Stomach (tissue), 8 donors: ENCODE measurements at regions not wholly inside any gene's neighbourhood (a gene's known extent, or its start where the extent isn't known, plus 50 kb on each side); places are given as distances from the start of the nearest gene placed in this dataset.

ENCODE experiments used
- DNase-seq, 2 donors: peaks; one replicate each; pipeline versions ENCODE4 v3.0.0 to v3.0.0-alpha.2; 2013 to 2019
- H3K27ac ChIP-seq, 5 donors: fragments of 200-600 bp in 4 of 5; sonication (generic) in 4 of 5; one replicate each; pipeline ENCODE4 v1.5.1; 2013 to 2019; ENCODE audit warnings: mild to moderate bottlenecking in 1 of 5, moderate library complexity in 1 of 5
- H3K27me3 ChIP-seq, 3 donors: fragments of 200-600 bp; sonication (generic); one replicate each; pipeline ENCODE4 v1.5.1; 2017 to 2019; ENCODE audit warnings: mixed run types in 1 of 3
- H3K36me3 ChIP-seq, 4 donors: fragments of 200-600 bp; sonication (generic); 1 replicate in 3 of 4; 2 replicates in 1 of 4; pipeline ENCODE4 v1.5.1; 2016 to 2019
- H3K4me1 ChIP-seq, 4 donors: fragments of 200-600 bp; sonication (generic); one replicate each; pipeline ENCODE4 v1.5.1; 2016 to 2019
- H3K4me3 ChIP-seq, 4 donors: fragments of 200-600 bp; sonication (generic) in 3 of 4; one replicate each; pipeline ENCODE4 v1.5.1; 2016 to 2019; ENCODE audit warnings: mild to moderate bottlenecking in 1 of 4
- H3K9me3 ChIP-seq, 4 donors: fragments of 200-600 bp; sonication (generic); one replicate each; pipeline ENCODE4 v1.5.1; 2016 to 2019
- CTCF ChIP-seq, 7 experiments: fragments of 450-650 bp in 4 of 7; fragments of 200-600 bp in 3 of 7; sonication (generic) in 3 of 7; IDR thresholded peaks; one replicate each; pipeline ENCODE4 v1.5.1; 2016 to 2019; ENCODE audit warnings: antibody characterized with exemption in 7 of 7, control low read depth in 2 of 7, mild to moderate bottlenecking in 1 of 7
- EP300 ChIP-seq: sonication (generic); formaldehyde crosslinking; IDR thresholded peaks from one replicate; pipeline ENCODE4 v1.6.1; 2017; ENCODE audit warnings: antibody characterized with exemption
- POLR2A ChIP-seq, 4 donors: fragments of 450-650 bp; IDR thresholded peaks; one replicate each; pipeline ENCODE4 v1.6.1; 2016; ENCODE audit warnings: antibody characterized with exemption in 4 of 4, control low read depth in 2 of 4, mild to moderate bottlenecking in 1 of 4, moderate library complexity in 1 of 4
- POLR2AphosphoS5 ChIP-seq, 3 donors: sonication (generic); formaldehyde crosslinking; IDR thresholded peaks; one replicate each; pipeline ENCODE4 v1.6.1; 2016; ENCODE audit warnings: antibody characterized with exemption in 3 of 3
- WGBS, 5 donors: extraction: QIAGEN DNeasy Blood & Tissue Kit in 3 of 5; methylation state at CpG; one replicate each; pipeline versions ENCODE4 v1.1.5 to v1.1.7; 2013 to 2018; 5-methylcytosine and 5-hydroxymethylcytosine counted together
- intact Hi-C: fragments of 100-400 bp; cut with DNase I; formaldehyde crosslinking; loops from one replicate; pipeline ENCODE4 v1.15.1; 2023; ENCODE audit warnings: low total_unique reads
- donor health status: healthy with polysubstance abuse.
- donor health status: Bipolar disorder and iron deficiency.
- donor health status: healthy.

DNA sequence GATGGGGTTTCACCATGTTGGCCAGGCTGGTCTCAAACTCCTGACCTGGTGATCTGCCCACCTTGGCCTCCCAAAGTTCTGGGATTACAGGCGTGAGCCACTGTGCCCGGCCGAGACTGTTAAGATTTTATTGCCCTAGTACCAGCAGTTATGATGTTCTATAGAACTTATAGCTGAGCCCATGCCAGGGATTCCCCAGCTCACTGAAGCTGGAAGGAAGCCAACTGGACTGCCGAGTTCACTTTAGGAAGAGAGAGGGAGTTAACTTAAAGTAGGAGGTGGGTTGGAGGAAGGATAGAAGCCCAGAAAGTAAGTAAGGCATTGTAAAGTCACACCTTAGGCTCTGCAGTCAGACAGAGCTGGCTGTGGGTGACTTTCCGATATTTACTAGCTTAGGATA is 101.1 kb upstream of the BOC start:
- intact Hi-C loops = no loop called here
- no peaks in the 10 kb centered on the region for H3K27me3 ChIP-seq
- DNase-seq = peak in 1 of 2 donors; percentile 63
- no peaks in the 10 kb centered on the region for H3K4me1 ChIP-seq
- 68 to 79% (median 73%) methylated on average over 5 of the region's 5 CpGs for WGBS, 5 donors
- H3K4me3 ChIP-seq = no peak overlapping the region
- H3K36me3 ChIP-seq = no peaks in the 10 kb centered on the region
- no peaks in the 10 kb centered on the region for H3K9me3 ChIP-seq
- H3K27ac ChIP-seq = no peak overlapping the region
- no peak for TF ChIP-seq POLR2A (IDR thresholded peaks at IDR 0.05)
- TF ChIP-seq CTCF (IDR thresholded peaks at IDR 0.05) = no peak
- no peak for TF ChIP-seq EP300
- no peak for TF ChIP-seq POLR2AphosphoS5 (IDR thresholded peaks at IDR 0.05)

DNA sequence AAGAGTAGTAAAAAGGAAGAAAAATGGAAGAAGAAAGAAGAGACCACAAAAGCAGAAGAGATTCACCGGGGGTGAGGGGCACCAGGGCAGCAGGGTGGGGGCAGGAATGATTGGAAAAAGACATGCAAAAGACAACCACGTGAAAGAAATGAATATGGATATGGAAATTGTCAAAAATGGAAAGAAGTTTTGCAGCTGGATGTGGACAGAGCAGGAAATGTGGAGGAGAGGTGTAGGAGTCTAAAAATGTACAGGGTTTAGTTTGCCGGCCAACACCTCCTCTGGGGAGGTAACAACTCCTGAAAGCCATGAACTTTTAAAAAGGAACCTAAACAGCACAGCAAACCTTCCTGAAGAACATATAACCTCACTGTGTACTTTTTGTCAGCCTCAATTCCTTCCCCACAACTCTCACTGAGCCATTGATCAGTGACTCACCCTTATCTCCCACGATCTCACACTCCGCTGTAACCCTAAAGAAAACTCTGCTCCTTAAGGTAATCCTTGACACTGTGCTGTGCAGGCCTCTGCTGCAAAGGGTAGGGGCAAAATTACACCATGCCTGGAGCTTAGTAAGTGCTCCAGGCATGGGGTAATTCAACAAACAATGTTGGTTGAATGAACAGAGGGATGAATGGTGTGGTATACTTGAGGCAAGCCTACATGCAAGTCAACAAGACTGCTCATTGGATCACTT is 100.2 kb upstream of the BOC start:
- no peak for TF ChIP-seq EP300
- no peak for TF ChIP-seq POLR2A (IDR thresholded peaks at IDR 0.05)
- no peak for TF ChIP-seq CTCF (IDR thresholded peaks at IDR 0.05)
- no peak for TF ChIP-seq POLR2AphosphoS5 (IDR thresholded peaks at IDR 0.05)

DNA sequence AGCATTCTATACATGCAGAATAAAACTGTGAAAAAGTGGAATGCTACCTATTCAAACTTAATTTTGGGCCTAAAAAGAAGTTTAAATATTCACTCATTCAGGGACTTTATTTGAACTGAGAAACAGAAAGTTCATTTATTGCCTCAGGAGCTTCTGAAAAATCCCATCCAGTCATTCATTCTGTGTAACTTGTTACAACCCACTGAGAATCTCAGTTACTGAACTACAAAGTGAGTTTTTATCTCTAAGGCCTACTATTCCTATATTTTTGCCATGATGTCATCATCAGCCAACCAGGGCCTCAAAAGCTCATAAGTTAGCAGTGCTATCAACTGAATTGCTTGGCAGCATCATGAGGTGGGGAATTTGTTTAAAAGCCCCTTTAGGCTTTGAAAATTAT is 98.0 kb upstream of the BOC start:
- intact Hi-C loops = no loop called here

More for the DNA sequence above, 100.2 kb upstream of the BOC start:
- intact Hi-C loops = no loop called here
- Histone ChIP-seq H3K9me3 (no peaks in the 10 kb centered on the region), H3K27ac (no peak overlapping the region), H3K4me1 (no peaks in the 10 kb centered on the region), H3K4me3 (no peak overlapping the region), H3K27me3 (no peaks in the 10 kb centered on the region), H3K36me3 (no peaks in the 10 kb centered on the region)
- WGBS, 5 donors = 58 to 70% (median 62%) methylated on average over 5 of the region's 5 CpGs
- DNase-seq = no peak

GRCh38 chr3:113117511-113118234 is 93.7 kb upstream of the BOC start:
- WGBS, 5 donors = 30 to 62% (median 53%) methylated on average over 1 of the region's 1 CpG
- H3K36me3 ChIP-seq = no peaks in the 10 kb centered on the region
- H3K27ac ChIP-seq = peak overlapping the region in 4 of 5 donors; percentile 32 to 68 (median 53)
- H3K4me3 ChIP-seq = no peak overlapping the region
- intact Hi-C loops = no loop called here
- no peaks in the 10 kb centered on the region for H3K9me3 ChIP-seq
- H3K27me3 ChIP-seq = no peaks in the 10 kb centered on the region
- TF ChIP-seq POLR2AphosphoS5 (IDR thresholded peaks at IDR 0.05) = peak in 1 of 3 donors; percentile 43
- no peak for TF ChIP-seq POLR2A (IDR thresholded peaks at IDR 0.05)
- DNase-seq = peak in 1 of 2 donors; percentile 89
- H3K4me1 ChIP-seq = peaks cover 0 to 15% (median 8%) of the 10 kb centered on the region in 4 donors

More for the DNA sequence above, 98.0 kb upstream of the BOC start:
- Histone ChIP-seq H3K27me3 (no peaks in the 10 kb centered on the region), H3K27ac (no peak overlapping the region), H3K36me3 (no peaks in the 10 kb centered on the region), H3K4me3 (no peak overlapping the region), H3K9me3 (no peaks in the 10 kb centered on the region), H3K4me1 (peaks cover 0 to 14% (median 7%) of the 10 kb centered on the region in 4 donors)
- TF ChIP-seq EP300 (no peak), POLR2A (IDR thresholded peaks at IDR 0.05) (no peak), CTCF (IDR thresholded peaks at IDR 0.05) (no peak), POLR2AphosphoS5 (IDR thresholded peaks at IDR 0.05) (no peak)
- no peak for DNase-seq
